MM.1S (cell line): ENCODE measurements at regions not wholly inside any gene's neighbourhood (a gene's known extent, or its start where the extent isn't known, plus 50 kb on each side); places are given as distances from the start of the nearest gene placed in this dataset.

Source experiments
- DNase-seq: peaks from one replicate; pipeline ENCODE4 v3.0.0-alpha.2; 2015
- H2AFZ ChIP-seq: fragments of 300-600 bp; sonication (generic); 2 replicates; pipeline ENCODE4 v1.6.0; 2016; ENCODE audit warnings: antibody characterized with exemption, low read length
- H3F3A ChIP-seq: fragments of 300-600 bp; sonication (generic); 2 replicates; pipeline ENCODE4 v1.6.1; 2016; ENCODE audit warnings: mild to moderate bottlenecking, antibody characterized with exemption, low read length, moderate library complexity, mixed read lengths; ENCODE audit not compliant: insufficient read depth
- H3K27ac ChIP-seq: fragments of 300-600 bp; sonication (generic); 2 replicates; pipeline ENCODE4 v1.5.1; 2016; ENCODE audit warnings: mild to moderate bottlenecking, low read length
- H3K27me3 ChIP-seq: fragments of 300-600 bp; sonication (generic); replicated peaks from 2 replicates; pipeline ENCODE4 v1.6.0; 2016; ENCODE audit warnings: low read length; ENCODE audit not compliant: insufficient read depth
- H3K36me3 ChIP-seq: fragments of 300-600 bp; sonication (generic); replicated peaks from 2 replicates; pipeline ENCODE4 v1.6.1; 2016; ENCODE audit warnings: mild to moderate bottlenecking, low read length, mixed read lengths; ENCODE audit not compliant: insufficient read depth
- H3K4me1 ChIP-seq: fragments of 300-600 bp; sonication (generic); 2 replicates; pipeline ENCODE4 v1.6.1; 2016; ENCODE audit warnings: low read length, mixed read lengths
- H3K4me2 ChIP-seq: fragments of 300-600 bp; sonication (generic); 2 replicates; pipeline ENCODE4 v1.6.0; 2016; ENCODE audit warnings: low read depth, low read length
- H3K4me3 ChIP-seq: fragments of 300-600 bp; sonication (generic); 2 replicates; pipeline ENCODE4 v1.5.1; 2016; ENCODE audit warnings: low read length, mixed read lengths
- H3K79me2 ChIP-seq: fragments of 300-600 bp; sonication (generic); 2 replicates; pipeline ENCODE4 v1.6.1; 2016; ENCODE audit warnings: mixed run types, low read length, mixed read lengths
- H3K9ac ChIP-seq: fragments of 300-600 bp; sonication (generic); 2 replicates; pipeline ENCODE4 v1.6.1; 2016; ENCODE audit warnings: low read length, mixed read lengths
- H3K9me2 ChIP-seq: fragments of 300-600 bp; sonication (generic); replicated peaks from 2 replicates; pipeline ENCODE4 v1.6.1; 2016; ENCODE audit warnings: mild to moderate bottlenecking, low read length, mixed read lengths; ENCODE audit not compliant: insufficient read depth
- H3K9me3 ChIP-seq: fragments of 300-600 bp; sonication (generic); replicated peaks from 2 replicates; pipeline ENCODE4 v1.6.1; 2016; ENCODE audit warnings: mild to moderate bottlenecking, low read length, mixed read lengths; ENCODE audit not compliant: insufficient read depth
- H4K20me1 ChIP-seq: fragments of 300-600 bp; sonication (generic); 2 replicates; pipeline ENCODE4 v1.6.1; 2016; ENCODE audit warnings: mild to moderate bottlenecking, low read length, moderate library complexity, mixed read lengths; ENCODE audit not compliant: insufficient read depth
- EZH2 ChIP-seq: fragments of 300-600 bp; sonication (generic); optimal IDR thresholded peaks from 2 replicates; pipeline ENCODE3; 2017; ENCODE audit warnings: low read depth, mild to moderate bottlenecking, antibody characterized with exemption, low read length, mixed read lengths
- EZH2phosphoT487 ChIP-seq: fragments of 300-600 bp; sonication (generic); IDR thresholded peaks from 2 replicates; pipeline ENCODE4 v1.6.1; 2018; ENCODE audit warnings: antibody characterized with exemption, low read length
- TF ChIP-seq, protein P1 (sequence below): fragments of 300-600 bp; sonication (generic); IDR thresholded peaks from 2 replicates; pipeline ENCODE4 v1.5.1; 2016; ENCODE audit warnings: antibody characterized with exemption, low read length, mixed read lengths

DNA sequence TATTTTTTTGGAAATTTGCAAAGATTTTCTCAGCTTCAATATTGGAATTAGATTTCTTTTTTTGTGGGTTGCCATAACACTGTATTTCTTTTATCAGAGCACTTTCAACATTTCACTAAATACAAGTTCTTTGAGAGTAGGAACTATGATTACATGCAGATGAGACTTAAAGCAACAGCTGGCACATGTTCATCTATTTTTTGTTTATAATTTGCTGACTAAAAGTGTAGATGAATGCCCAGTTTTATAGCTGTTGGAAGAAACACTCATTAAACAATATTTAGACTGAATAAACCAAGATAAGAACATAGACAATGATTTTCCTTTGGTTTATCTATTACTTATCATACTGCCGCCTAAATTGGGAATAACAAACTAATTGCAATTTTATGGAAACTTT is 803.0 kb upstream of the KLHL1 start:
- Histone ChIP-seq H3K9me2 (no peaks in the 10 kb centered on the region), H3K4me2 (no peak overlapping the region), H3K79me2 (no peaks in the 10 kb centered on the region), H2AFZ (no peak overlapping the region), H3K9ac (no peak overlapping the region), H4K20me1 (no peaks in the 10 kb centered on the region), H3K9me3 (no peaks in the 10 kb centered on the region), H3K27ac (no peak overlapping the region), H3K4me1 (no peaks in the 10 kb centered on the region), H3K27me3 (no peaks in the 10 kb centered on the region), H3F3A (no peaks in the 10 kb centered on the region), H3K4me3 (no peak overlapping the region), H3K36me3 (no peaks in the 10 kb centered on the region)
- no peak for DNase-seq
- TF ChIP-seq EZH2phosphoT487 (no peak), EZH2 (no peak)
- TF ChIP-seq, protein P1, sequence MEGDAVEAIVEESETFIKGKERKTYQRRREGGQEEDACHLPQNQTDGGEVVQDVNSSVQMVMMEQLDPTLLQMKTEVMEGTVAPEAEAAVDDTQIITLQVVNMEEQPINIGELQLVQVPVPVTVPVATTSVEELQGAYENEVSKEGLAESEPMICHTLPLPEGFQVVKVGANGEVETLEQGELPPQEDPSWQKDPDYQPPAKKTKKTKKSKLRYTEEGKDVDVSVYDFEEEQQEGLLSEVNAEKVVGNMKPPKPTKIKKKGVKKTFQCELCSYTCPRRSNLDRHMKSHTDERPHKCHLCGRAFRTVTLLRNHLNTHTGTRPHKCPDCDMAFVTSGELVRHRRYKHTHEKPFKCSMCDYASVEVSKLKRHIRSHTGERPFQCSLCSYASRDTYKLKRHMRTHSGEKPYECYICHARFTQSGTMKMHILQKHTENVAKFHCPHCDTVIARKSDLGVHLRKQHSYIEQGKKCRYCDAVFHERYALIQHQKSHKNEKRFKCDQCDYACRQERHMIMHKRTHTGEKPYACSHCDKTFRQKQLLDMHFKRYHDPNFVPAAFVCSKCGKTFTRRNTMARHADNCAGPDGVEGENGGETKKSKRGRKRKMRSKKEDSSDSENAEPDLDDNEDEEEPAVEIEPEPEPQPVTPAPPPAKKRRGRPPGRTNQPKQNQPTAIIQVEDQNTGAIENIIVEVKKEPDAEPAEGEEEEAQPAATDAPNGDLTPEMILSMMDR, result no peak

DNA sequence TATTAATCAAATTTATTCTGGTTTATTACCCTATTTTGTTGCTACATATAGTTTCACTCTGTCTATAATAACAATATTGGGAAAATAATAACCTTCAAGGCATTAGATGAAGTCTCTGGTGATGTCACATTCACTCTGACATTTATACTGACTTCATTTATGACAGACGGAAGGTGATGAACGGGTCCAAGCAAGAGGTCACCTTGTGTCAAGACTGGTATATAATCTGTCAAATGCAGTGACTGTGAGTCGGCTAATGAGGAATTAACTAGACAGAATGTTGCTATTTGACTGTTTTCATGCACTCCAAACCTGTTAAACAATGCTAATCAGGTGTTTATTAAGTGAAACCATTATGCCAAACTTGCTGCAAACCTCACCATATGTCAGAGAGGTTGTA is 800.5 kb upstream of the KLHL1 start:
- H3K79me2 ChIP-seq, result no peaks in the 10 kb centered on the region
- no peak overlapping the region for H2AFZ ChIP-seq
- no peak for TF ChIP-seq EZH2
- TF ChIP-seq, protein P1, result no peak
- no peak for TF ChIP-seq EZH2phosphoT487
- no peak overlapping the region for H3K27ac ChIP-seq
- no peak overlapping the region for H3K4me3 ChIP-seq
- no peaks in the 10 kb centered on the region for H3K9me3 ChIP-seq
- DNase-seq, result no peak
- H3K27me3 ChIP-seq, result no peaks in the 10 kb centered on the region
- no peak overlapping the region for H3K9ac ChIP-seq
- H3K9me2 ChIP-seq, result no peaks in the 10 kb centered on the region
- no peaks in the 10 kb centered on the region for H3K4me1 ChIP-seq
- H3K36me3 ChIP-seq, result no peaks in the 10 kb centered on the region
- no peak overlapping the region for H3K4me2 ChIP-seq
- no peaks in the 10 kb centered on the region for H3F3A ChIP-seq
- H4K20me1 ChIP-seq, result no peaks in the 10 kb centered on the region

DNA sequence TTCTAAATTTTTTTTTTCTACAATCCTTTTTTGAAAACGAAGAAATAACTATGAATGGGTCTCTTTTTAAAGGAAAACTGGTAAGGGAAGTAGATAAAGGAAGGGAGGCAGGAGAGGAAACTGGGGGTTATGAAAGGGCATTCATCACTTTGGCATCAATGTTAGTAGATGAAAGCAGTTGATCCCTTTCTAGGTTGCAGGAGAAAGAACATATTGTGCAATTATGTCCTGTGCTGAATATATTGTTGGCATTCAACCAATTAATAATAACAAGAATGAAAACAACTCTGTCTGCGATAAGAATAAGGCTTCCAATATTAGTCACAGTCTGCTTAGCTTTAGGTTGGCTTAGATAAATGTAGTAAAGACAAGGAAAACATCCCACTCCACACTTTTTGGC is 796.8 kb upstream of the KLHL1 start:
- no peak overlapping the region for H2AFZ ChIP-seq
- no peaks in the 10 kb centered on the region for H3K27me3 ChIP-seq
- no peaks in the 10 kb centered on the region for H3K9me2 ChIP-seq
- no peaks in the 10 kb centered on the region for H3K36me3 ChIP-seq
- TF ChIP-seq, protein P1, result no peak
- TF ChIP-seq EZH2phosphoT487 (no peak), EZH2 (no peak)
- H3K4me3 ChIP-seq, result no peak overlapping the region
- no peak for DNase-seq
- H3K4me1 ChIP-seq, result no peaks in the 10 kb centered on the region
- H3K4me2 ChIP-seq, result no peak overlapping the region
- H3K79me2 ChIP-seq, result no peaks in the 10 kb centered on the region
- no peaks in the 10 kb centered on the region for H3F3A ChIP-seq
- no peak overlapping the region for H3K27ac ChIP-seq
- H3K9ac ChIP-seq, result no peak overlapping the region
- no peaks in the 10 kb centered on the region for H3K9me3 ChIP-seq
- no peaks in the 10 kb centered on the region for H4K20me1 ChIP-seq
